Upper lobe of left lung (tissue), 4 donors: ENCODE measurements at regions not wholly inside any gene's neighbourhood (a gene's known extent, or its start where the extent isn't known, plus 50 kb on each side); places are given as distances from the start of the nearest gene placed in this dataset.

Experiments used
- CTCF ChIP-seq, 6 experiments: fragments of 450-650 bp in 4 of 6; fragments of 200-600 bp in 2 of 6; sonication (generic) in 2 of 6; IDR thresholded peaks; one replicate each; pipeline ENCODE4 v1.5.1; 2016 to 2019; ENCODE audit warnings: antibody characterized with exemption in 6 of 6
- EP300 ChIP-seq, 4 donors: sonication (generic); formaldehyde crosslinking; IDR thresholded peaks; one replicate each; pipeline ENCODE4 v1.5.1; 2017; ENCODE audit warnings: antibody characterized with exemption in 4 of 4, control low read depth in 2 of 4

GRCh38 chr11:10914050-10914449 lies 56.2 kb upstream of the ZBED5 start:
- TF ChIP-seq CTCF (IDR thresholded peaks at IDR 0.05), result no peak
- TF ChIP-seq EP300 (IDR thresholded peaks at IDR 0.05), result no peak
